B cell (primary cell): ENCODE measurements at regions not wholly inside any gene's neighbourhood (a gene's known extent, or its start where the extent isn't known, plus 50 kb on each side); places are given as distances from the start of the nearest gene placed in this dataset.

ENCODE experiments used
- EZH2 ChIP-seq: IDR thresholded peaks from 2 replicates; pipeline ENCODE4 v1.6.1; 2012; ENCODE audit warnings: borderline replicate concordance, low read depth, mild to moderate bottlenecking, moderate library complexity, low read length; ENCODE audit not compliant: insufficient read depth, poor library complexity, severe bottlenecking
- TF ChIP-seq, protein P1 (sequence below): fragments of 200-600 bp; IDR thresholded peaks from one replicate; pipeline ENCODE4 v1.8.0; 2022; ENCODE audit warnings: antibody characterized with exemption, mild to moderate bottlenecking

DNA sequence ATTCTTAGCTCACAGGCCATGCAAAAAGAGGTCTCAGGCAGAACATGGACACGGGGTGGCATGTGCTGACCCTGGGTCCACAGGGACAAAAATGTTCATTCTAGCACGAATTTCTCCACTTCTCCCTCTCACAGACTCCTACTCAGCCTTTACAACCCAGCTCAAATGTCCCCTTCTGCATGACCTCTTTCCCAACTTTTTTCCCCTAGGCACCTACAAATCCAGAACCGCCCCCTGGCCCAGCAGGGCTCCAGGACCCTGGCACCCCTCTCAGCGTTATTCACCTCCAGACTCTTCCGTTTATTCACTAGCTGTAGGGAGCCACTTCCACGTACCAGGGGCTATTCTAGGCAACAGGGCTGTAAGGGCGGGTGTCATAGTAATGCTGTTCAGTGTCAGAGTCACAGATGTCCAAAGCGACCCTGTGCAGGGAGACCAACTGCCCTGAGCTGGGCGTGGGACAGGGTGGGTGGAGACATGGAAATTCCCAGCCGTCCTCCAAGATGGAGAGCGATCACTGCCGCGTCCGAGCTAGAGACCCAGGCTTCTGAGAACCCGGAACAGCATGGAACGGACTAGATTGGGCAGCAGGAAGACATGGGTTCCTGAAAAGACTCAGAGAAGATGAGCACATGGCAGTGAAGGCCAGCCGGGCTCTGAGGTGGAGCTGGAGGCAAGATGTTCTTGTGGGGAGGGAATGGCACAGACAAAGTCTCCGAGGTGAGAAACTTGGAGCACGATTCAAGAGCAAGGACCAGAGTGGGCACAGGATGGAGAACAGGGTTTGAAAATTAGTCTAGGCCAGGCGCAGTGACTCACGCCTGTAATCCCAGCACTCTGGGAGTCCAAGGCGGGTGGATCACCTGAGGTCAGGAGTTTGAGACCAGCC is 274.9 kb upstream of the RTL1 start:
- no peak for TF ChIP-seq EZH2
- TF ChIP-seq, protein P1, sequence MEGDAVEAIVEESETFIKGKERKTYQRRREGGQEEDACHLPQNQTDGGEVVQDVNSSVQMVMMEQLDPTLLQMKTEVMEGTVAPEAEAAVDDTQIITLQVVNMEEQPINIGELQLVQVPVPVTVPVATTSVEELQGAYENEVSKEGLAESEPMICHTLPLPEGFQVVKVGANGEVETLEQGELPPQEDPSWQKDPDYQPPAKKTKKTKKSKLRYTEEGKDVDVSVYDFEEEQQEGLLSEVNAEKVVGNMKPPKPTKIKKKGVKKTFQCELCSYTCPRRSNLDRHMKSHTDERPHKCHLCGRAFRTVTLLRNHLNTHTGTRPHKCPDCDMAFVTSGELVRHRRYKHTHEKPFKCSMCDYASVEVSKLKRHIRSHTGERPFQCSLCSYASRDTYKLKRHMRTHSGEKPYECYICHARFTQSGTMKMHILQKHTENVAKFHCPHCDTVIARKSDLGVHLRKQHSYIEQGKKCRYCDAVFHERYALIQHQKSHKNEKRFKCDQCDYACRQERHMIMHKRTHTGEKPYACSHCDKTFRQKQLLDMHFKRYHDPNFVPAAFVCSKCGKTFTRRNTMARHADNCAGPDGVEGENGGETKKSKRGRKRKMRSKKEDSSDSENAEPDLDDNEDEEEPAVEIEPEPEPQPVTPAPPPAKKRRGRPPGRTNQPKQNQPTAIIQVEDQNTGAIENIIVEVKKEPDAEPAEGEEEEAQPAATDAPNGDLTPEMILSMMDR, result no peak
